K562 (cell line): ENCODE measurements at regions not wholly inside any gene's neighbourhood (a gene's known extent, or its start where the extent isn't known, plus 50 kb on each side); places are given as distances from the start of the nearest gene placed in this dataset.

Experiments used
- ATAC-seq: fragments of 200-7000 bp; cut with Tn5 transposase; 3 replicates; pipeline ENCODE4 v1.9.1; 2020; ENCODE audit warnings: moderate library complexity
- BruUV-seq: library from RNA; stranded (reverse); fragments of 400-500 nt; replicated peaks from 2 replicates; lab custom pipeline; 2021; lab: Mats Ljungman, UMichigan
- CTCF ChIA-PET: fragments of 300-600 bp; formaldehyde crosslinking; extraction: SDS; loops from one replicate; lab custom pipeline; 2021; ENCODE audit warnings: low intra/inter-chr PET ratio; lab: Yijun Ruan, JAX
- POLR2A ChIA-PET: fragments of 300-600, 350-650 bp; sonication (Branson Sonifier 250); formaldehyde crosslinking; extraction: SDS; loops from one replicate; lab custom pipeline; 2021; ENCODE audit warnings: antibody characterized with exemption, inconsistent platforms; lab: Yijun Ruan, JAX
- DNase-seq, 4 experiments: peaks; one replicate each; pipeline versions ENCODE4 v3.0.0 to v3.0.0-alpha.2; 2011 to 2018; ENCODE audit warnings: low spot score in 3 of 4, mixed read lengths in 3 of 4; ENCODE audit errors: extremely low read depth in 1 of 4
- FAIRE-seq: peaks from 2 replicates; lab custom pipeline; 2011; peaks lifted over from hg19 to GRCh38; lab: Jason Lieb, UNC
- H2AFZ ChIP-seq: 2 replicates; pipeline ENCODE4 v1.6.0; 2011; ENCODE audit warnings: low read depth, low read length, control low read depth, inconsistent platforms
- H3K27ac ChIP-seq: fragments of 200-600 bp; 3 replicates; pipeline ENCODE4 v1.8.0; 2011; ENCODE audit warnings: low read depth, mild to moderate bottlenecking, control low read depth, inconsistent platforms, low read length, moderate library complexity, mixed read lengths; ENCODE audit errors: extremely low read depth
- H3K27me3 ChIP-seq, 2 experiments: fragments of 300-600 bp in 1 of 2; 2 replicates in 1 of 2; 3 replicates in 1 of 2; pipeline versions ENCODE4 v1.6.0 to v1.8.0; 2011; ENCODE audit warnings: inconsistent platforms in 2 of 2, low read length in 2 of 2, mild to moderate bottlenecking in 1 of 2, mixed read lengths in 1 of 2, moderate library complexity in 1 of 2; ENCODE audit not compliant: control insufficient read depth in 2 of 2, insufficient read depth in 2 of 2
- H3K36me3 ChIP-seq: fragments of 300-600 bp; 3 replicates; pipeline ENCODE4 v1.8.0; 2011; ENCODE audit warnings: mild to moderate bottlenecking, low read length, inconsistent platforms; ENCODE audit not compliant: control insufficient read depth, insufficient read depth
- H3K4me1 ChIP-seq, 2 experiments: fragments of 200-600 bp in 1 of 2; replicated peaks in 1 of 2; 2 replicates in 1 of 2; 3 replicates in 1 of 2; pipeline versions ENCODE4 v1.5.1 to v1.8.0; 2011; ENCODE audit warnings: inconsistent platforms in 2 of 2, low read length in 2 of 2, mild to moderate bottlenecking in 1 of 2, mixed read lengths in 1 of 2, moderate library complexity in 1 of 2; ENCODE audit not compliant: control insufficient read depth in 2 of 2, insufficient read depth in 2 of 2
- H3K4me2 ChIP-seq: 2 replicates; pipeline ENCODE4 v1.6.1; 2011; ENCODE audit warnings: low read length, control low read depth, inconsistent platforms, mixed read lengths; ENCODE audit not compliant: insufficient read depth
- H3K4me3 ChIP-seq: fragments of 200-600 bp; sonication (generic), shearing (Covaris generic); 2 replicates; pipeline ENCODE4 v1.5.1; 2016; ENCODE audit warnings: control low read depth, inconsistent platforms
- H3K79me2 ChIP-seq: fragments of 200-600 bp; 3 replicates; pipeline ENCODE4 v1.8.0; 2011; ENCODE audit warnings: low read length, inconsistent platforms; ENCODE audit not compliant: control insufficient read depth, insufficient read depth
- H3K9ac ChIP-seq, 2 experiments: 2 replicates each; pipeline versions ENCODE4 v1.6.0 to v1.6.1; 2011; ENCODE audit warnings: low read depth in 2 of 2, low read length in 2 of 2, control low read depth in 1 of 2, inconsistent platforms in 1 of 2, mild to moderate bottlenecking in 1 of 2, mixed read lengths in 1 of 2; ENCODE audit not compliant: insufficient read depth in 1 of 2
- H3K9me1 ChIP-seq: one replicate; pipeline ENCODE4 v1.6.0; 2011; ENCODE audit warnings: inconsistent platforms, mild to moderate bottlenecking, low read length, moderate library complexity; ENCODE audit not compliant: control insufficient read depth, insufficient read depth
- H3K9me3 ChIP-seq: replicated peaks from 2 replicates; pipeline ENCODE4 v1.5.1; 2011; ENCODE audit warnings: low read depth, low read length, inconsistent platforms; ENCODE audit not compliant: control insufficient read depth, insufficient read depth
- H4K20me1 ChIP-seq: replicated peaks from 2 replicates; pipeline ENCODE4 v1.6.1; 2011; ENCODE audit warnings: low read length, inconsistent platforms, mixed read lengths; ENCODE audit not compliant: control insufficient read depth, insufficient read depth
- ARNT ChIP-seq, 2 experiments: fragments of 450-650 bp; IDR thresholded peaks; 2 replicates each; pipeline ENCODE4 v1.6.1; 2016; ENCODE audit warnings: mild to moderate bottlenecking in 1 of 2
- ATF1 ChIP-seq, 2 experiments: fragments of 450-650 bp in 1 of 2; IDR thresholded peaks; 2 replicates each; pipeline ENCODE4 v1.6.1; 2016; ENCODE audit warnings: missing compliant biosample characterization in 1 of 2, missing genetic modification characterization in 1 of 2
- FOXM1 ChIP-seq, 2 experiments: fragments of 450-650 bp in 1 of 2; sonication (generic) in 1 of 2; formaldehyde crosslinking in 1 of 2; IDR thresholded peaks; 2 replicates each; pipeline versions ENCODE4 v1.6.1 to v1.9.0; 2017 to 2022; ENCODE audit warnings: low read depth in 2 of 2, mild to moderate bottlenecking in 2 of 2, missing genetic modification reagents in 1 of 2, moderate library complexity in 1 of 2
- MAZ ChIP-seq, 2 experiments: fragments of 450-650 bp in 1 of 2; sonication (generic) in 1 of 2; formaldehyde crosslinking; IDR thresholded peaks in 1 of 2; conservative IDR thresholded peaks in 1 of 2; 2 replicates each; pipeline versions ENCODE4 v1.4.0 to v1.5.0; 2020; ENCODE audit warnings: mild to moderate bottlenecking in 1 of 2, missing genetic modification reagents in 1 of 2
- NCOR1 ChIP-seq: fragments of 450-650 bp; IDR thresholded peaks from 2 replicates; pipeline ENCODE4 v1.6.1; 2016; ENCODE audit warnings: mild to moderate bottlenecking, moderate library complexity
- PRMT5 ChIP-seq: sonication (generic); formaldehyde crosslinking; IDR thresholded peaks from 2 replicates; pipeline ENCODE4 v1.5.0; 2020; ENCODE audit warnings: missing genetic modification reagents
- PYGO2 ChIP-seq: fragments of 450-650 bp; IDR thresholded peaks from 2 replicates; pipeline ENCODE4 v1.6.1; 2016; ENCODE audit warnings: mild to moderate bottlenecking, missing genetic modification characterization, moderate library complexity, missing compliant biosample characterization
- WGBS: fragments of 100-300 bp; shearing (Covaris generic); methylation state at CpG from one replicate; pipeline ENCODE4 v1.1.6; 2016; ENCODE audit warnings: low coverage, mixed read lengths; ENCODE audit not compliant: insufficient coverage; ENCODE audit errors: missing lambda C conversion rate; 5-methylcytosine and 5-hydroxymethylcytosine counted together
- in situ Hi-C: fragments of 300-500 bp; cut with MboI; formaldehyde crosslinking; loops from 4 replicates; pipeline ENCODE4 v1.15.0; 2018; ENCODE audit warnings: inconsistent platforms, mixed read lengths
- intact Hi-C: fragments of 100-400 bp; cut with micrococcal nuclease; formaldehyde crosslinking; loops from 2 replicates; pipeline ENCODE4 v1.14.2; 2022
- TF ChIP-seq, protein P1 (sequence below): fragments of 450-650 bp; IDR thresholded peaks from 2 replicates; pipeline ENCODE4 v1.6.1; 2016; ENCODE audit warnings: low read depth
- TF ChIP-seq, protein P2 (sequence below): fragments of 450-650 bp; IDR thresholded peaks from 2 replicates; pipeline ENCODE4 v1.6.1; 2016

DNA sequence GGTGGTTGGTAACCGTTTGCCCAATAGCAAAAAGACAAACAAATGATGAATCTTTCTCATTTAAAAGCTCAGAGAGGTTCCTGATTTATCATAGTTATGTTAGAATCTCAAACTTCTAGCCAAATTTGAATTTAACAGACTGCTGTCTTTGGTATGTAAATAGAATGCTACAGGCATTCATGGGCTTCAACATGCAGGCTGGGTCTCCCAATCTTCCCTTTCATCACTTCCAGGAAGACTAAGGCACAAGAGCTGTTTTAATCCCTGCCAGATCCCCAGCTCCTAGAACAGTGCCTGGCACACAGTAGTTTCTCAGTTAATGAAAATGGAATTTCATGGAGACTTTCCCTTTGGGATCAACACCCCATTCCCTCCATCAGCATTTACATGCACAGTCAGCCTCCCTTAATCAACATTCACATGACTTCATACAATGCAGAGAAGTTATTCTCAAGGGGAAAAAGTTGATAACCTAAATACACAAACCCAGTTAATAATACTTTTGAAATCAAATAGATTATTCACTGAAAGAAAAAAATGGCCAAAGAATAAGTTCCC lies 107.6 kb upstream of the C1QTNF7 start:
- no peak overlapping the region for H3K4me3 ChIP-seq
- no peaks in the 10 kb centered on the region for H3K27me3 ChIP-seq
- H3K9me1 ChIP-seq: no peaks in the 10 kb centered on the region
- H4K20me1 ChIP-seq: no peaks in the 10 kb centered on the region
- DNase-seq: no peak
- no peaks in the 10 kb centered on the region for H3K4me1 ChIP-seq
- POLR2A ChIA-PET: no interaction called here
- intact Hi-C loops: no loop called here
- in situ Hi-C loops: no loop called here
- WGBS: 0% methylated on average over 1 of the region's 1 CpG
- H3K27ac ChIP-seq: no peak overlapping the region
- TF ChIP-seq PYGO2: no peak
- no peak for TF ChIP-seq NCOR1
- no peak for TF ChIP-seq PRMT5 (CRISPR knock-in tag)
- TF ChIP-seq FOXM1 (IDR thresholded peaks at IDR 0.05; ENCODE audit: low read depth): no peak
- no peak for TF ChIP-seq FOXM1 (CRISPR knock-in tag; IDR thresholded peaks at IDR 0.05; ENCODE audit: low read depth)
- TF ChIP-seq MAZ (CRISPR knock-in tag; conservative IDR thresholded peaks at IDR 0.05 in 1 of 2, IDR thresholded peaks at IDR 0.05 in 1 of 2): no peak
- TF ChIP-seq ATF1 (CRISPR knock-in tag; IDR thresholded peaks at IDR 0.05): no peak
- TF ChIP-seq ATF1 (tag; IDR thresholded peaks at IDR 0.05): no peak
- TF ChIP-seq, protein P1, sequence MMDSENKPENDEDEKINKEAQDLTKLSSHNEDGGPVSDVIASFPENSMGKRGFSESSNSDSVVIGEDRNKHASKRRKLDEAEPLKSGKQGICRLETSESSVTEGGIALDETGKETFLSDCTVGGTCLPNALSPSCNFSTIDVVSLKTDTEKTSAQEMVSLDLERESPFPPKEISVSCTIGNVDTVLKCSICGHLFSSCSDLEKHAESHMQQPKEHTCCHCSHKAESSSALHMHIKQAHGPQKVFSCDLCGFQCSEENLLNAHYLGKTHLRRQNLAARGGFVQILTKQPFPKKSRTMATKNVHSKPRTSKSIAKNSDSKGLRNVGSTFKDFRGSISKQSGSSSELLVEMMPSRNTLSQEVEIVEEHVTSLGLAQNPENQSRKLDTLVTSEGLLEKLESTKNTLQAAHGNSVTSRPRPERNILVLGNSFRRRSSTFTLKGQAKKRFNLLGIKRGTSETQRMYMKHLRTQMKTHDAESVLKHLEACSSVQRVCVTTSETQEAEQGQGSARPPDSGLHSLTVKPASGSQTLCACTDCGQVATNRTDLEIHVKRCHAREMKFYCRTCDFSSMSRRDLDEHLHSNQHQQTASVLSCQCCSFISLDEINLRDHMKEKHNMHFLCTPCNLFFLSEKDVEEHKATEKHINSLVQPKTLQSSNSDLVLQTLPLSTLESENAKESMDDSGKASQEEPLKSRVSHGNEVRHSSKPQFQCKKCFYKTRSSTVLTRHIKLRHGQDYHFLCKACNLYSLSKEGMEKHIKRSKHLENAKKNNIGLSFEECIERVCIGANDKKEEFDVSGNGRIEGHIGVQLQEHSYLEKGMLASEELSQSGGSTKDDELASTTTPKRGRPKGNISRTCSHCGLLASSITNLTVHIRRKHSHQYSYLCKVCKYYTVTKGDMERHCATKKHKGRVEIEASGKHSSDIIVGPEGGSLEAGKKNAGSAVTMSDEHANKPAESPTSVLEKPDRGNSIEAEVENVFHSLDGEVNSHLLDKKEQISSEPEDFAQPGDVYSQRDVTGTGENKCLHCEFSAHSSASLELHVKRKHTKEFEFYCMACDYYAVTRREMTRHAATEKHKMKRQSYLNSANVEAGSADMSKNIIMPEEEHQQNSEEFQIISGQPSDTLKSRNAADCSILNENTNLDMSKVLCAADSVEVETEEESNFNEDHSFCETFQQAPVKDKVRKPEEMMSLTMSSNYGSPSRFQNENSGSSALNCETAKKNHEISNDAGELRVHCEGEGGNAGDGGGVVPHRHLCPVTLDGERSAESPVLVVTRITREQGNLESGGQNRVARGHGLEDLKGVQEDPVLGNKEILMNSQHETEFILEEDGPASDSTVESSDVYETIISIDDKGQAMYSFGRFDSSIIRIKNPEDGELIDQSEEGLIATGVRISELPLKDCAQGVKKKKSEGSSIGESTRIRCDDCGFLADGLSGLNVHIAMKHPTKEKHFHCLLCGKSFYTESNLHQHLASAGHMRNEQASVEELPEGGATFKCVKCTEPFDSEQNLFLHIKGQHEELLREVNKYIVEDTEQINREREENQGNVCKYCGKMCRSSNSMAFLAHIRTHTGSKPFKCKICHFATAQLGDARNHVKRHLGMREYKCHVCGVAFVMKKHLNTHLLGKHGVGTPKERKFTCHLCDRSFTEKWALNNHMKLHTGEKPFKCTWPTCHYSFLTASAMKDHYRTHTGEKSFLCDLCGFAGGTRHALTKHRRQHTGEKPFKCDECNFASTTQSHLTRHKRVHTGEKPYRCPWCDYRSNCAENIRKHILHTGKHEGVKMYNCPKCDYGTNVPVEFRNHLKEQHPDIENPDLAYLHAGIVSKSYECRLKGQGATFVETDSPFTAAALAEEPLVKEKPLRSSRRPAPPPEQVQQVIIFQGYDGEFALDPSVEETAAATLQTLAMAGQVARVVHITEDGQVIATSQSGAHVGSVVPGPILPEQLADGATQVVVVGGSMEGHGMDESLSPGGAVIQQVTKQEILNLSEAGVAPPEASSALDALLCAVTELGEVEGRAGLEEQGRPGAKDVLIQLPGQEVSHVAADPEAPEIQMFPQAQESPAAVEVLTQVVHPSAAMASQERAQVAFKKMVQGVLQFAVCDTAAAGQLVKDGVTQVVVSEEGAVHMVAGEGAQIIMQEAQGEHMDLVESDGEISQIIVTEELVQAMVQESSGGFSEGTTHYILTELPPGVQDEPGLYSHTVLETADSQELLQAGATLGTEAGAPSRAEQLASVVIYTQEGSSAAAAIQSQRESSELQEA: no peak
- TF ChIP-seq, protein P2, sequence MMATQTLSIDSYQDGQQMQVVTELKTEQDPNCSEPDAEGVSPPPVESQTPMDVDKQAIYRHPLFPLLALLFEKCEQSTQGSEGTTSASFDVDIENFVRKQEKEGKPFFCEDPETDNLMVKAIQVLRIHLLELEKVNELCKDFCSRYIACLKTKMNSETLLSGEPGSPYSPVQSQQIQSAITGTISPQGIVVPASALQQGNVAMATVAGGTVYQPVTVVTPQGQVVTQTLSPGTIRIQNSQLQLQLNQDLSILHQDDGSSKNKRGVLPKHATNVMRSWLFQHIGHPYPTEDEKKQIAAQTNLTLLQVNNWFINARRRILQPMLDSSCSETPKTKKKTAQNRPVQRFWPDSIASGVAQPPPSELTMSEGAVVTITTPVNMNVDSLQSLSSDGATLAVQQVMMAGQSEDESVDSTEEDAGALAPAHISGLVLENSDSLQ: no peak
- no peak for TF ChIP-seq ARNT (IDR thresholded peaks at IDR 0.05)
- no peak overlapping the region for H2AFZ ChIP-seq
- BruUV-seq: no TSS peak
- no peak for ATAC-seq
- H3K79me2 ChIP-seq: no peaks in the 10 kb centered on the region
- no peak for FAIRE-seq
- H3K9me3 ChIP-seq: no peaks in the 10 kb centered on the region
- H3K9ac ChIP-seq: no peak overlapping the region
- no peaks in the 10 kb centered on the region for H3K36me3 ChIP-seq
- CTCF ChIA-PET: no interaction called here
- no peak overlapping the region for H3K4me2 ChIP-seq
